HepG2 (cell line): ENCODE measurements at regions not wholly inside any gene's neighbourhood (a gene's known extent, or its start where the extent isn't known, plus 50 kb on each side); places are given as distances from the start of the nearest gene placed in this dataset.

Experiments used
- CBFB ChIP-seq: sonication (generic); formaldehyde crosslinking; IDR thresholded peaks from 2 replicates; pipeline ENCODE4 v1.4.0; 2020; ENCODE audit warnings: missing genetic modification reagents
- JUN ChIP-seq: sonication (generic); formaldehyde crosslinking; IDR thresholded peaks from 2 replicates; pipeline ENCODE4 v1.4.0; 2020; ENCODE audit warnings: mild to moderate bottlenecking, missing genetic modification reagents
- MEIS2 ChIP-seq: sonication (generic); formaldehyde crosslinking; IDR thresholded peaks from 2 replicates; pipeline ENCODE4 v1.9.0; 2021; ENCODE audit warnings: mild to moderate bottlenecking, missing genetic modification reagents
- MIER3 ChIP-seq: IDR thresholded peaks from 2 replicates; pipeline ENCODE4 v1.6.1; 2016; ENCODE audit warnings: missing compliant biosample characterization, borderline replicate concordance
- NRL ChIP-seq: sonication (generic); formaldehyde crosslinking; IDR thresholded peaks from 2 replicates; pipeline ENCODE4 v1.5.0; 2020; ENCODE audit warnings: missing genetic modification reagents, mild to moderate bottlenecking, moderate library complexity, borderline replicate concordance
- POLR2AphosphoS5 ChIP-seq: IDR thresholded peaks from 2 replicates; pipeline ENCODE4 v1.6.1; 2012; ENCODE audit warnings: low read depth, low read length
- RARA ChIP-seq: IDR thresholded peaks from 2 replicates; pipeline ENCODE4 v1.6.1; 2016; ENCODE audit warnings: missing genetic modification reagents, missing compliant biosample characterization
- RNF219 ChIP-seq: sonication (generic); formaldehyde crosslinking; IDR thresholded peaks from 2 replicates; pipeline ENCODE4 v1.5.0; 2020; ENCODE audit warnings: mild to moderate bottlenecking, missing genetic modification reagents
- UBTF ChIP-seq: sonication (generic); formaldehyde crosslinking; IDR thresholded peaks from 2 replicates; pipeline ENCODE4 v1.4.0; 2020; ENCODE audit warnings: mild to moderate bottlenecking, missing genetic modification reagents
- ZBTB2 ChIP-seq: sonication (generic); formaldehyde crosslinking; IDR thresholded peaks from 2 replicates; pipeline ENCODE4 v1.8.0; 2022; ENCODE audit warnings: low read depth, missing genetic modification reagents
- ZKSCAN1 ChIP-seq: fragments of 150-350 bp; IDR thresholded peaks from 2 replicates; pipeline ENCODE4 v1.6.1; 2014; ENCODE audit warnings: low read length
- TF ChIP-seq, protein P1 (sequence below): sonication (generic); formaldehyde crosslinking; conservative IDR thresholded peaks from 2 replicates; pipeline ENCODE4 v1.8.1; 2023; ENCODE audit warnings: missing genetic modification reagents
- TF ChIP-seq, protein P2 (sequence below): sonication (generic); formaldehyde crosslinking; IDR thresholded peaks from 2 replicates; pipeline ENCODE4 v1.9.0; 2021; ENCODE audit warnings: mild to moderate bottlenecking, missing genetic modification reagents

DNA sequence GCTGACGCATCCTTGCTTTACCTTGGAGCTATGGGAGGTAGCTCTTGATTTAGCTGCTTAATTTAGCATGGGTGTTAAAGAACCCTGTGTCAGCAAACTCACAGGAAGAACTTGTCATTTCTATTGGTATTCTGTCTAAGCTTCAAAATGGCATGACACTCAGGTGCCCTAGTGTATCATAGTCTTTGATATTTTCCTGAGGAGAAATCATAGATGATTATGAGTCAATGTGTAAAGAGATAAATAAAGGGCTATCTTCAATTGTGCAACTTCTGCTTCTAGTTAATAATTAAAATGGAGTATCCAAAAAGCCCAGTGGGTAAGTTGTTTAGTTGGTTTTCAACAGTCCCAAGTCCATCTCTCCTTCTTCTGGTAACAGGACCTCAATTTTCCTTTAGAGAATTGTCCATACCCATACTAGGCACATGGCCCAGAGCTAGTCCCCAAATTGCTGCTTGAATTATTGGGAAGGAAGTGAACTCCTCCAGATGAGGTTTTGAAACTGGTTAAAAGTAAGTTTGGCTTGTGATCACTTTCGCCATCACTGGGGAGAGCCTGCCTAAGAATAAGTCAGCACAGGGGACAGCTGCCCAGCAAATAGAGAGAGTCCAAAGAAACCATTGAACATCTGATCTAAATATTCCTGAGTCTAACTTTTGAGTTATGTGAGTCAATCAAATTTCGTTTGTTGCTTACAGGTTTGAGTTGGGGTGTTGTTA is 169.0 kb upstream of the PHYHIPL start (continued):
- no peak for TF ChIP-seq ZBTB2 (CRISPR knock-in tag)
- no peak for TF ChIP-seq UBTF (CRISPR knock-in tag)
- peak; percentile 79 for TF ChIP-seq POLR2AphosphoS5
- TF ChIP-seq RARA: peak; percentile 84
- TF ChIP-seq, protein P1, sequence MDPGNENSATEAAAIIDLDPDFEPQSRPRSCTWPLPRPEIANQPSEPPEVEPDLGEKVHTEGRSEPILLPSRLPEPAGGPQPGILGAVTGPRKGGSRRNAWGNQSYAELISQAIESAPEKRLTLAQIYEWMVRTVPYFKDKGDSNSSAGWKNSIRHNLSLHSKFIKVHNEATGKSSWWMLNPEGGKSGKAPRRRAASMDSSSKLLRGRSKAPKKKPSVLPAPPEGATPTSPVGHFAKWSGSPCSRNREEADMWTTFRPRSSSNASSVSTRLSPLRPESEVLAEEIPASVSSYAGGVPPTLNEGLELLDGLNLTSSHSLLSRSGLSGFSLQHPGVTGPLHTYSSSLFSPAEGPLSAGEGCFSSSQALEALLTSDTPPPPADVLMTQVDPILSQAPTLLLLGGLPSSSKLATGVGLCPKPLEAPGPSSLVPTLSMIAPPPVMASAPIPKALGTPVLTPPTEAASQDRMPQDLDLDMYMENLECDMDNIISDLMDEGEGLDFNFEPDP (CRISPR knock-in tag): no peak
- TF ChIP-seq, protein P2, sequence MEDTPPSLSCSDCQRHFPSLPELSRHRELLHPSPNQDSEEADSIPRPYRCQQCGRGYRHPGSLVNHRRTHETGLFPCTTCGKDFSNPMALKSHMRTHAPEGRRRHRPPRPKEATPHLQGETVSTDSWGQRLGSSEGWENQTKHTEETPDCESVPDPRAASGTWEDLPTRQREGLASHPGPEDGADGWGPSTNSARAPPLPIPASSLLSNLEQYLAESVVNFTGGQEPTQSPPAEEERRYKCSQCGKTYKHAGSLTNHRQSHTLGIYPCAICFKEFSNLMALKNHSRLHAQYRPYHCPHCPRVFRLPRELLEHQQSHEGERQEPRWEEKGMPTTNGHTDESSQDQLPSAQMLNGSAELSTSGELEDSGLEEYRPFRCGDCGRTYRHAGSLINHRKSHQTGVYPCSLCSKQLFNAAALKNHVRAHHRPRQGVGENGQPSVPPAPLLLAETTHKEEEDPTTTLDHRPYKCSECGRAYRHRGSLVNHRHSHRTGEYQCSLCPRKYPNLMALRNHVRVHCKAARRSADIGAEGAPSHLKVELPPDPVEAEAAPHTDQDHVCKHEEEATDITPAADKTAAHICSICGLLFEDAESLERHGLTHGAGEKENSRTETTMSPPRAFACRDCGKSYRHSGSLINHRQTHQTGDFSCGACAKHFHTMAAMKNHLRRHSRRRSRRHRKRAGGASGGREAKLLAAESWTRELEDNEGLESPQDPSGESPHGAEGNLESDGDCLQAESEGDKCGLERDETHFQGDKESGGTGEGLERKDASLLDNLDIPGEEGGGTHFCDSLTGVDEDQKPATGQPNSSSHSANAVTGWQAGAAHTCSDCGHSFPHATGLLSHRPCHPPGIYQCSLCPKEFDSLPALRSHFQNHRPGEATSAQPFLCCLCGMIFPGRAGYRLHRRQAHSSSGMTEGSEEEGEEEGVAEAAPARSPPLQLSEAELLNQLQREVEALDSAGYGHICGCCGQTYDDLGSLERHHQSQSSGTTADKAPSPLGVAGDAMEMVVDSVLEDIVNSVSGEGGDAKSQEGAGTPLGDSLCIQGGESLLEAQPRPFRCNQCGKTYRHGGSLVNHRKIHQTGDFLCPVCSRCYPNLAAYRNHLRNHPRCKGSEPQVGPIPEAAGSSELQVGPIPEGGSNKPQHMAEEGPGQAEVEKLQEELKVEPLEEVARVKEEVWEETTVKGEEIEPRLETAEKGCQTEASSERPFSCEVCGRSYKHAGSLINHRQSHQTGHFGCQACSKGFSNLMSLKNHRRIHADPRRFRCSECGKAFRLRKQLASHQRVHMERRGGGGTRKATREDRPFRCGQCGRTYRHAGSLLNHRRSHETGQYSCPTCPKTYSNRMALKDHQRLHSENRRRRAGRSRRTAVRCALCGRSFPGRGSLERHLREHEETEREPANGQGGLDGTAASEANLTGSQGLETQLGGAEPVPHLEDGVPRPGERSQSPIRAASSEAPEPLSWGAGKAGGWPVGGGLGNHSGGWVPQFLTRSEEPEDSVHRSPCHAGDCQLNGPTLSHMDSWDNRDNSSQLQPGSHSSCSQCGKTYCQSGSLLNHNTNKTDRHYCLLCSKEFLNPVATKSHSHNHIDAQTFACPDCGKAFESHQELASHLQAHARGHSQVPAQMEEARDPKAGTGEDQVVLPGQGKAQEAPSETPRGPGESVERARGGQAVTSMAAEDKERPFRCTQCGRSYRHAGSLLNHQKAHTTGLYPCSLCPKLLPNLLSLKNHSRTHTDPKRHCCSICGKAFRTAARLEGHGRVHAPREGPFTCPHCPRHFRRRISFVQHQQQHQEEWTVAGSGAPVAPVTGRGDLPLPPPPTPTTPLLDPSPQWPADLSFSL: no peak
- peak; percentile 84 for TF ChIP-seq MIER3 (CRISPR knock-in tag)
- peak; percentile 77 for TF ChIP-seq JUN (CRISPR knock-in tag)
- TF ChIP-seq MEIS2 (CRISPR knock-in tag): peak; percentile 24
- TF ChIP-seq CBFB (CRISPR knock-in tag): no peak
- TF ChIP-seq NRL (CRISPR knock-in tag): no peak
- TF ChIP-seq RNF219 (CRISPR knock-in tag): no peak
- no peak for TF ChIP-seq ZKSCAN1
